NAMALWA (cell line): ENCODE measurements at regions not wholly inside any gene's neighbourhood (a gene's known extent, or its start where the extent isn't known, plus 50 kb on each side); places are given as distances from the start of the nearest gene placed in this dataset.
A peak's percentile ranks its signal among the peaks of the same experiment; 100 is the strongest.

Source experiments
- DNase-seq: peaks from one replicate; pipeline ENCODE4 v3.0.0-alpha.2; 2015; ENCODE audit warnings: low spot score

DNA sequence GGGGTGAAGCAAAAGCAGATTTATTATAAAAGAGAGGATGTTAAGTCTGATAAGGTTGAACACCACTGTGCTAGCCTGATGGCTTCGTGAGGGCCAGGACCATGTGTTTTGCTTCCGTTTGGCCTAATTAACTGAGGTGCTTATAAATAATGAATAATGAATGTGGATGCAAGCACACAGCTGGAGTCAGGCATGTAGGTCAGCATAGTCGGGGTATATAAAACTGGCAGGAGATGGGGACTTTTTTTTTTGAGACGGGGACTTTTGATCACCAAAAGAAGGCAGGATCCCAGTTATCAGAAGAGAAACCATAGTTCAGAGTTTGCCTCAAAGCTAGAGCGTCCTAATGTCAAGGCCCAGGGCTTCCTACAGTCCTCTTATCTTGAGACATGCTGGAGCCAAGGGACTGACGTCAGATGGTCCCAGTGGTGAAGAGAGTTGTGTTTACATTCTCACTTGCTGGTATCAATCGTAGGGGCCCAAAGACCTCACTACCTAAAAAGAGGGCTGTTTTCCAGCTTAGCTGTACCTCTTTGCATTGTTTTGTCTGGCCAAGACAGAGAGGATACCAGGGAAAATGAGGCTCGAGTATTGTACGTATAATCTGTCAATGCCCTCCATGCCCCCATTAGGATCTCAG is 50.4 kb downstream of the RTL9 start:
- DNase-seq, result no peak

GRCh38 chrX:110409925-110410324 is 51.3 kb downstream of the RTL9 start:
- no peak for DNase-seq

- no peak for DNase-seq
Observed at GRCh38 chrX:110410603-110411002, 52.0 kb downstream of the RTL9 start.

GRCh38 chrX:110412971-110413726 is 54.5 kb downstream of the RTL9 start:
- DNase-seq, result peak; percentile 75

- DNase-seq, result no peak
Observed at GRCh38 chrX:110413727-110414124, 55.1 kb downstream of the RTL9 start.

GRCh38 chrX:110414273-110414672 is 55.6 kb downstream of the RTL9 start:
- peak; percentile 3 for DNase-seq

DNA sequence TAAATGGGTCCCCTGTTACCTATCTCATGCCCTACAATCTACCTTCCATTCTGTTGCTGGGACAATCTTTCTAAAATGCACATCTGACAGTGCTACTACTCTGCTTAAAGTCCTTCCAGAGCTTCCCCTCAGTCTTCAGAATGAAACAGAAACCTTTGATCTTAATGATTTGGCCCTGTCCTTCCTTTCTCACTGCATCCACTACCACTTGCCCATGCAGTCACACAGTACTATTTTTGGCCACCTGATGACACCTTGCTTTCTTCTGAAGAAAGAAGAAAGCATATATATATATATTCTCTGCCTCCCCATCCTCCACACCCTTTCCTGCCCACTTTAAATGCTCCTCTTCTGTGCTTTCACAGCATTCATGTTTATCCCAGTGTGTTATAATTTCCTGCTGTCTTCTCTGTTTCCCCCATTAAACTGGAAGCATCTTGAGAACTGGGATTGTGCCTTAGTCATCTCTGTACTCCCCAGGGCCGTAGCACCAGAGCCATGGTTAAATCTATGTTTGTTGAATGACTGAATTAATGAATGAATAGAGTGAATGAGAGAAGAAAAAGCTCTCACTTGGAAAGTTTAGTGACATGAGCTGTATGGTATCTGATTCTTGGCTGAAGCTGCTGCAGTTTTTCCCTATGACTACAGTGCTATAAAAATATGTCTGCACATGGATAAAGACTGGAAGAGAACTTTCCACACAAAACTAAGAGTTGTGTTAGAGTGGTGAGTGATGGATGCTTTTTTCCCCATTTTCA is 56.2 kb downstream of the RTL9 start:
- no peak for DNase-seq

DNA sequence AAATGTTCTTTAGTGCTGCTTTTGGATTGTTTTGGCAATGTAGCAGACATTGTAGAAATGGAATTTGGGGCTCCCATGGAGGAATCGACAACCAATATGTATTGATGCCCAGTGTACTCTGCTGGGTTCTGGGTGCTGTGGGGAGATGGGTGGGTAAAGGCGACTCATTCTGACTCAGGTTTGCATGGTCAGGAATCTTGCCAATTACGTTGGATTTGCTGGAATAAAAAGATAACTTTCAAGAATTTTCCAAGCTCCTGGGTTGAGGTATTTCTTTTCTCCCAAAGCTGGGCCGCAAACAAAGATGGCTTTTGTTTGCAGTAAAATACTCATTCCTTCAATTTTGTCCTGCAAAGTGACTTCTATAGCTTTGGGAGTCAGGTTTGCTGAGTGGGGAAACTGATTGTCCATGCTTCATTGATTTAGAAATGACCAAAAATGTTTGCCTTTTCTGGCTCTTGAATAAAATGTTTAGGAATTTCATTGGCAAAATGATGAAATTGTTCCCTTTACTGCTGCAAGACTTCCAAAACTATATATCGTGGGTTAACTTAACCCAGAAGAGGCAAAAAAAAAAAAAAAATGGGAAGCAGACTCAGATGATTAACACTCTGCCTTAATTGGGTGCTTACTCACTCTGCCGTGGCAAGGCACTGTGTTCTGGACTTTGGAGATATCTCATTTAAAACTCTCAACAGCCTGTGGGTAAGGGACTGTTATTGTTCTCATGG is 57.0 kb downstream of the RTL9 start:
- DNase-seq, result no peak

GRCh38 chrX:110417128-110417527 is 58.5 kb downstream of the RTL9 start:
- DNase-seq, result no peak

DNA sequence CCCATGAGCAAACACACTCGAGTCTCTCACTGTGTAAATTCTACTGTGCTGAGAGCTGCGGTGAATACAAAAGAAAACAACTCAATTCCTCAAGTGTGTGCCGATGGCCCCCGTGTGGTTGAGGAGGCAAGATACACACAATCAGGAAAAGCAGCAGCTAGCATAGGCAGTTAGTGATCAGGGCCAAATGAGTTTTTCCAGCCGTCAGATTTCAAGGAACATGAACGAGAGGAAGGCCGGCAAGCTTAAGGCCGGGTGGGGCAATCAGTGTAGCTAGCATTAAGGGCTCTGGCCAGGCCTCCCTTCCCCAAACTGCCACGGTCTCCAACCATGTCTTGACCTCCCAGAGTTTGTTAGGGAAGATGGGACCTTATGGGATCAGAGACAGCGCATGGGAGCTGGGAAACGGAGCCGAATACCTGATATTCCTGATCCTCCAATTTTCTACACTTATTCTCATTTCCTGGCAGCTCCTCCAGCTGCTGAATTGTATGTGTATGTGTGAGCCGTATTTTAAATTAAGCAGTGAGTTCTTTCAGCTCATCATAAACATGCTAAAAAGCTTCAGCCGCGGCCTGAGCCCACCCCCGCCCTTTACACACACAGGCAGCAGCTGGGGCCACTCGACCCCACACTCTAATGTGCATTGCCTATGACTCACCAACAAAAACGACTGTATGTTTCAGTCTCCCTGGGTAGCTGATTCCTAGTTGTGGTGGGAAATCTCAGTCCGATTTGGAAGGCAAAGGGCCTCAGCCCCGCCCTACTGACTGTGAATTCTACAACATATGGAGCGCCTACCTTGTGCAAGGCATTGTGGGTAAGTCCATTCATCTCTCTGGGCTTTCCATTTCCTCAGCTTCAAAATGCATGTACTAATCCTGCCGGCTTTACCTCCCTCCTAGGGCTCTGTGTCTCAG is 59.9 kb downstream of the RTL9 start:
- no peak for DNase-seq

GRCh38 chrX:110419512-110419911 is 60.9 kb downstream of the RTL9 start:
- no peak for DNase-seq

DNA sequence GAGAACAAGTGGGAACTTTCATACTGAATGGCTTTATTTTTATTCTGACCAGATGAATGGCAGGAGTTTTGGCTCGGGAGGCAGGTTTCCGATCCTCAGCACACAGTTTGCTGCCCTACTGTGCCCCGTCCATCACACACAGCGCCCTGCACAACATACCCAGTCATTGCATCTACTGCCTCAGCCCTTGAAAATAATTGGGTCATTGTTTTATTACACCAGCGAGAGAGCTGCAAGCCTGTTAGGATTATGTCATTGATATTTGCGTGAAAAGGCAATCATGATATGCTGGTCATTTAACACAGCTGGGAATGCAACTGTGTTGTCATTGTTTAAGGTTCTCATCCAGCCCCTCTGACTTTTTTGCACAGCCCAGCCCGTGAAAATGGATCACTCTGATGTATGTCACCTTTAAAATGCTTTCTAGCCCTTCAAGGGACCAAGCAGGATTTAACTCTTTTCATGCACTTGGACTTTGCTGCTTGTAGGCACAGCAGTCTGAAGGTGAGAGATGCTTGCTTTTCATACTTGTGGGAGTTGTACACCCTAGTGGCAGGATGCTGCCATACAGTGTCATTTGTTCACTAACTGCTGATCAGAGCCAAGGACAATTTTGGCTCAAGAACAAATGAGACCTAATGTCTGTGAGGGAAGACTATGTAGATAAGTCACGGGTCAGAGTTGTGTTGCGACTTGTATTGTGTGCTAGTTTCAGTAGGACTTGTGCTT is 62.3 kb downstream of the RTL9 start:
- peak; percentile 38 for DNase-seq

DNA sequence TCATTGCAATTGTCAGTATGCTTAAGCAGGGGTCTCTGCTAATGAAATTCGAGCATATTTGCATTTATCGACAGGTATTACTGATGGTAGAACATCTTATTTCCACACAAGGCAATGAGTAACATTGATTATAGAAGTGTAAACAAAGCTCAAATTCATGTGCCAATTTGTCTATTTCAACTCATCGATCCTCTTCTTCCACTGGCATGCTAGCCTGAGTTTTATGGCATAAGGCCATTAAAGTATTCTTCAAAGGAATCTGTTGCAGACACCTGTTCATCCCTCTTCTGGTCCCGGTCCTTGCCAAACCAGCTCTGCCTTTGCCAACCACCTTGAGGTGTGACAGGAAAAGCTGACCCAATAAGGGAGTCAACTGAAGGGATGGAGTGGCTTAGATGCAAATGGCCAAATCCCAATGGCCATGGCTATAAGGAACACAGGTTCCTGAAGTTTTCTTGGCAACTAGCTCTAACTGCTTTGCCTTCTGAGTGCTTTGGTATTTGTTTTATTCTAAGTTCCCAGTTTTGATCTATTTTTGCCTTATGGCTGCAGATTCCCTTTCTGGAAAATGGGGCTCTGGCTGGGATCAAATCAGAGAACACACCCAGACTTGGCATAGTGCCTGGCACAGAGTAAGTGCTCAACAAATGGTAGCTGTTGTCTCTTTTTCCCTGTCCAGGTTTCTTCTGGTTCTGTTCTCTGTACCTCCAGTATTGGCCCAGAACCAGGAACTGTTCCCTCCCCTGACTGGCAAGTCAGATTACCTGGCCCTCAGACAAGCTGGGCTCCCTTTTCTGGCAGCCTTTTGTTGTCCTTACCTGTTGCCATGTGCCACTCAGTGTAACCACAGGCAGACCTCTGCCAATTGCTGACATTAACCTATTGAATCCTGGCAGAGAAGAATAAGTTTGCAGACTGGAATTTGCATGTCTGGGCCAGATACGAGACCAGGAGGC is 63.1 kb downstream of the RTL9 start:
- DNase-seq, result no peak

DNA sequence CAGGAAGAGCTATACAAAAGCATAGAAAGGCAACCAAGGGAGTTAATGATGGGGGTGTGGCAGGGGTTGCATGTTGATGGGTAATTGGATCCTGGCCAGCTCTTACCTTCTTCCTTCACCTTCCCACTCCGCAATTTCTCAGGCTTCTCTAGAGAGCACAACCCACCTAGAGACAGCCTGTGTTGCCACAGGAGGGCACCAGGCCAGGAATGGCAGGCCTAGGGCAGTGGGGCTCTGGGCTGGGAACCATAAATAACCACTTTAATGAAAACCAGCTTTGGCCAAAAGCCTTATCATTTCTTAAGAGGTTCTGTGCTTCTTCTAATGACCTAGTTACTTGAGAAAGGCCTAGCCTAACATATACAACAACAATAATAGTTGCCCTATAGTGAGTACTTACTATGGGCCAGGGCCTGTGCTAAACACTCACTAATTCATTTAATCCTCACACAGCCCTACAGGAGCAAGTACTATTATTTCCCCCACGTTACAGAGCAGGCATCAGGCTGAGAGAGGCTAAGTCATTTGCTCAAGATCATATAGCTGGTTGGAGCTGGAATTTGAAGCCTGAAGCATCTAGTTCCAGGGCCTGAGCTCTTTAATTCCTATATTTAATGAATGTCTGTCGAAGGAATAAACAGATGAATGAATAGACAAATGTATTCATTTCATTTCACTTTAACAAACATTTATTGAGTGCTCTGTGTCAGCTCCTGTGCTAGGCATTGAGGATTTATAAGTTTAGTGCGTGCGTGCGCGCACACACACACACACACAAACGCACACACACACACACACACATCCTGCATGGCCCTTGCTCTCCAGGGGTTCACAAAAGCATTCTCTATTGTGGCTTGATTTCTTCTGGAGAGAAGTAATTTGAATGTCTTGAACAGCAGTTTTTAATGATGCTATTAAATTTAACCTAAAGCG is 66.8 kb downstream of the RTL9 start:
- no peak for DNase-seq

DNA sequence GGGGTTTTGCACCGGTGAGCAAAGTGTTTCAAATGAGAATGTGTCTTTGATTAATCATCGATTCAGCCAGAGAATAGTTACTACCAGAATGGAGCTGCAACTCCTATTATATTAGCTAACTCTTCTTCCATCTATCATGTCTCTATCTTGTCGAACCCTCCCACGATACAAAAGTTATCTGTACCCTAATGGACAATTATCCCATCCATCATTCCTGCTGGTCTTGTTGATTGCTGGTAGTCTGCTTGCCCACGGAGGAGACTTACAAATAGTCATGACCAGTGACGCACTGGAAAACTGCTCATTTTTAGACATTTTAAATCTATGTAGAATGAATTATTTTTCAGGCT is 67.5 kb downstream of the RTL9 start:
- DNase-seq, result no peak

- no peak for DNase-seq
Observed at GRCh38 chrX:110427076-110427475, 68.4 kb downstream of the RTL9 start.

DNA sequence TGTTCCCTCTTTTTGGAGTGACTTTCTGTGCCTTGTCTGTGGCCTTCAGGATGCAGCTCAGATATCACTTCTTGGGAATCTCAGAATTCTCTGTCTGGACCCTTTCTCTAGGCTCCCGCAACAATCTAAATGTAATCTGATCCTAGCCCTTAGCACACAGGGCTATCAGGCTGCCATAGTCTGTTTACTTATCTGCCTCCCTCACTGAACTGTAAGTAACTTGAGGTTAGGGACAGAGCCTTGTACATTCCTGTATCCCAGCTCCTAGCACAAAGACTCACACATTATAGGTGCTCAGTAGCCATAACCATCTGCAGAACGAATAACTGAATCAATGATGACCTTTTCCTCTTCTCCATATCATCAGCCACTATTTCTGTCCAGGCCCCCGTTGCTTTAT is 69.5 kb downstream of the RTL9 start:
- DNase-seq, result no peak

- no peak for DNase-seq
Observed at GRCh38 chrX:110430293-110431076, 71.8 kb downstream of the RTL9 start.
